Osteocyte (in vitro differentiated cells): ENCODE measurements at regions not wholly inside any gene's neighbourhood (a gene's known extent, or its start where the extent isn't known, plus 50 kb on each side); places are given as distances from the start of the nearest gene placed in this dataset.
"Not testable (repeated sequence)": the region's sequence is repeated elsewhere in the genome, so short reads cannot be mapped to it uniquely, and the experiment has no call there.

ENCODE experiments used
- DNase-seq: peaks from one replicate; pipeline ENCODE4 v3.0.0; 2021; ENCODE audit warnings: mixed read lengths; ENCODE audit not compliant: unreplicated experiment; ENCODE audit errors: extremely low spot score
- H3K27ac Mint-ChIP-seq: one replicate; pipeline ENCODE4 v1.8.0; 2021; ENCODE audit warnings: mild to moderate bottlenecking, mixed read lengths; ENCODE audit not compliant: unreplicated experiment
- H3K27me3 Mint-ChIP-seq: one replicate; pipeline ENCODE4 v1.8.0; 2021; ENCODE audit warnings: mixed read lengths; ENCODE audit not compliant: unreplicated experiment
- H3K36me3 Mint-ChIP-seq: one replicate; pipeline ENCODE4 v1.8.0; 2021; ENCODE audit warnings: mixed read lengths; ENCODE audit not compliant: unreplicated experiment
- H3K4me1 Mint-ChIP-seq: one replicate; pipeline ENCODE4 v1.8.0; 2021; ENCODE audit warnings: mixed read lengths; ENCODE audit not compliant: unreplicated experiment
- H3K4me3 Mint-ChIP-seq: one replicate; pipeline ENCODE4 v1.8.0; 2021; ENCODE audit warnings: mild to moderate bottlenecking, moderate library complexity, mixed read lengths; ENCODE audit not compliant: unreplicated experiment
- H3K9me3 Mint-ChIP-seq: one replicate; pipeline ENCODE4 v1.8.0; 2021; ENCODE audit warnings: mixed read lengths; ENCODE audit not compliant: unreplicated experiment
- TF ChIP-seq, protein P1 (sequence below): fragments of 200-600 bp; sonication (generic); IDR thresholded peaks from 2 replicates; pipeline ENCODE4 v1.5.0; 2021; ENCODE audit warnings: antibody characterized with exemption, mild to moderate bottlenecking, moderate library complexity

DNA sequence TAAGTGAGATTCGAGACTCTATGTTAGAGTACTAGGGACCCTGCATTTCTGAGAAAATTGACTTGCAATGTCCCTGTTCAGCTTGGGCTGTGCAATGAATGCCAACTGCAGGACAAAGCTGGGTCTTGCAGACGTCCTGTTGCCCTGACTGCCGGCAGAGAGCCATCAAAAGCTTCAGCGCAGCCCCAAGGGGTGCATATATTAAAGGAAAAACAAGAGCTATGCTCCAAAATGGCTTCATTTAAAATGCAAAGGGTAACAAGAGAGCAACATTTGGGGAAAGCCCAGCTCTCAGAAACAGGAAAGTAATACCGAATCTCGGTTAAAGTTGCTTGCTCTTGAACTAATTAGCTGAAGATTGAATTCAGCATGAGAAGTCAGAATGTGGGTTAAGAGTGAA, 110.9 kb upstream of the PNPT1 start:
- Mint-ChIP-seq H3K9me3 (no peaks in the 10 kb centered on the region), H3K27ac (no peak overlapping the region), H3K4me1 (peaks cover 2% of the 10 kb centered on the region), H3K27me3 (peaks cover 44% of the 10 kb centered on the region), H3K36me3 (no peaks in the 10 kb centered on the region), H3K4me3 (no peak overlapping the region)
- DNase-seq: no peak
- TF ChIP-seq, protein P1, sequence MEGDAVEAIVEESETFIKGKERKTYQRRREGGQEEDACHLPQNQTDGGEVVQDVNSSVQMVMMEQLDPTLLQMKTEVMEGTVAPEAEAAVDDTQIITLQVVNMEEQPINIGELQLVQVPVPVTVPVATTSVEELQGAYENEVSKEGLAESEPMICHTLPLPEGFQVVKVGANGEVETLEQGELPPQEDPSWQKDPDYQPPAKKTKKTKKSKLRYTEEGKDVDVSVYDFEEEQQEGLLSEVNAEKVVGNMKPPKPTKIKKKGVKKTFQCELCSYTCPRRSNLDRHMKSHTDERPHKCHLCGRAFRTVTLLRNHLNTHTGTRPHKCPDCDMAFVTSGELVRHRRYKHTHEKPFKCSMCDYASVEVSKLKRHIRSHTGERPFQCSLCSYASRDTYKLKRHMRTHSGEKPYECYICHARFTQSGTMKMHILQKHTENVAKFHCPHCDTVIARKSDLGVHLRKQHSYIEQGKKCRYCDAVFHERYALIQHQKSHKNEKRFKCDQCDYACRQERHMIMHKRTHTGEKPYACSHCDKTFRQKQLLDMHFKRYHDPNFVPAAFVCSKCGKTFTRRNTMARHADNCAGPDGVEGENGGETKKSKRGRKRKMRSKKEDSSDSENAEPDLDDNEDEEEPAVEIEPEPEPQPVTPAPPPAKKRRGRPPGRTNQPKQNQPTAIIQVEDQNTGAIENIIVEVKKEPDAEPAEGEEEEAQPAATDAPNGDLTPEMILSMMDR: no peak

DNA sequence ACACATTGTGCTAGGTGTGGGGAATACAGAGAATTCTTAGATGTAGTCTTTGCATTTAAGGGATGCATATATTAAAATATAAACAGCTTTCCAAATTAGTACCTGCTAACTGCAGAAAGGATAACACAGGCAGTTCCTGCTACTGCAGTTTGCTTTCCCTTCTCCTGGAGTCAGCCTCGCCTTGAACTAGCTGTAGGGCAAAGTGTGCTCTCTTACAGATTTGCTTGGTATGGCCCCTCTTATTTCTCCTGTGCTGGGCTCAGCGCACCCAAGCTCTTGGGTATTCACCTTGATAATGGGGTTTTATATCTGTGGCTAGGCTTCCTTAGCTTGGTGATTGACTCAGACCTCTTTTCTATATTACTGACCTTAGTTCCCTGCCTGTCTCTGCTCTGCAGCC, 108.4 kb upstream of the PNPT1 start:
- Mint-ChIP-seq H3K27ac (no peak overlapping the region), H3K9me3 (no peaks in the 10 kb centered on the region), H3K4me3 (no peak overlapping the region), H3K27me3 (peaks cover 41% of the 10 kb centered on the region), H3K4me1 (peaks cover 2% of the 10 kb centered on the region), H3K36me3 (no peaks in the 10 kb centered on the region)
- TF ChIP-seq, protein P1: no peak
- no peak for DNase-seq

DNA sequence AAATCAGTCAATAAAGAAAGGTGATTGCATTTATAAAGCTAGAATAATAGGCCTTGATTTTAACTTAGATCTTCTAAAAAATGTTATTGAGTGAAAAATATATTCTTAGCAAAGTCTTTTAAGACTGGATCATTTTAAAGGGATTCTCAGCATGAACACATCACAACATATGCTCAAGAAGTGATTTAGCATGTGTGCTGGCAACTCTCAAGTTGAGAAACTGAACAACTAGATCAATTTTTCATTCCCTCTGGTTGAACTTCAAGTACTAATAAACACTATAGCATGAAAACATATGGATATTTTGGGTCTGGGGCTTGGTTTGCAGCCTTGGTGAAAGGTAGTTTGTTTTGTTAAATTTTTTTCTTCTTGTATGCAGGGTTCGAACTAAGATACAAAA, 107.8 kb upstream of the PNPT1 start:
- H3K27ac Mint-ChIP-seq: no peak overlapping the region
- no peaks in the 10 kb centered on the region for H3K9me3 Mint-ChIP-seq
- DNase-seq: no peak
- H3K36me3 Mint-ChIP-seq: no peaks in the 10 kb centered on the region
- TF ChIP-seq, protein P1: no peak
- peaks cover 35% of the 10 kb centered on the region for H3K27me3 Mint-ChIP-seq
- H3K4me3 Mint-ChIP-seq: no peak overlapping the region
- H3K4me1 Mint-ChIP-seq: peaks cover 2% of the 10 kb centered on the region

DNA sequence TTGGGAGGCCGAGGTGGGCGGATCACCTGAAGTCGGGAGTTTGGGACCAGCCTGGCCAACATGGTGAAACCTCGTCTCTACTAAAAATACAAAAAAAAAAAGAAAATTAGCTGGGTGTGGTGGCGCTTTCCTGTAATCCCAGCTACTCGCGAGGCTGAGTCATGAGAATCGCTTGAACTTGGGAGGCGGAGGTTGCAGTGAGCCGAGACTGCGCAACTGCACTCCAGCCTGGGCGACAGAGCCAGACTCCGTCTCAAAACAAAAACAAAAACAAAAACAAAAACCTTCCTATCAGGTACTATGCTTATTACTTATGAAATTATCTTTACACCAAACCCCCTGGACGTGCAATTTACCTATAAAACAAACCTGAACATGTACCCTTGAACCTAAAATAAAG, 106.0 kb upstream of the PNPT1 start:
- not testable (repeated sequence) for H3K9me3 Mint-ChIP-seq, H3K27ac Mint-ChIP-seq, H3K36me3 Mint-ChIP-seq, DNase-seq, H3K4me3 Mint-ChIP-seq, H3K4me1 Mint-ChIP-seq
- peaks cover 23% of the 10 kb centered on the region for H3K27me3 Mint-ChIP-seq

DNA sequence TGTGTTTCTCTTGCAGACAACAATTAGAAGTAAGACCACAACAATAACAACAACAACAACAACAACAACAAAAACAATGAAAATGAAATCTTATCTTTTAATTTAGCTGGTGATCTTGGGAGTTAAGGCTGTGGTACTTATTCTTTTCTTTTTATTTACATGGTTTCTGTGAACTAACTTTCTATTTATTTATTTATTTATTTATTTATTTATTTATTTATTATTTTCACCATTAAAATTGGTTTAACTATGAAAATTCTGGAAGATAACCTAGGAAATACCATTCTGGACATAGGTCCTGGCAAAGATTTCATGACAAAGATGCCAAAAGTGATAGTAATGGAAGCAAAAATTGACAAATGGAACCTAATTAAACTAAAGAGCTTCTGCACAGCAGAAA, 102.5 kb upstream of the PNPT1 start:
- Mint-ChIP-seq H3K4me1 (no peaks in the 10 kb centered on the region), H3K27me3 (peaks cover 2% of the 10 kb centered on the region), H3K9me3 (peaks cover 5% of the 10 kb centered on the region), H3K36me3 (no peaks in the 10 kb centered on the region), H3K27ac (no peak overlapping the region), H3K4me3 (no peak overlapping the region)
- no peak for DNase-seq
- TF ChIP-seq, protein P1: no peak

DNA sequence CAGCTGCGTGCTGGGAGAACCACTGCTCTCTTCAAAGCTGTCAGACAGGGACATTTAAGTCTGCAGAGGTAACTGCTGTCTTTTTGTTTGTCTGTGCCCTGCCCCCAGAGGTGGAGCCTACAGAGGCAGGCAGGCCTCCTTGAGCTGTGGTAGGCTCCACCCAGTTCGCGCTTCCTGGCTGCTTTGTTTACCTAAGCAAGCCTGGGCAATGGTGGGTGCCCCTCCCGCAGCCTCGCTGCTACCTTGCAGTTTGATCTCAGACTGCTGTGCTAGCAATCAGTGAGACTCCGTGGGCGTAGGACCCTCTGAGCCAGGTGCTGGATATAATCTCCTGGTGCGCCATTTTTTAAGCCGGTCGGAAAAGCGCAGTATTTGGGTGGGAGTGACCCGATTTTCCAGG, 100.0 kb upstream of the PNPT1 start:
- H3K9me3 Mint-ChIP-seq, H3K27ac Mint-ChIP-seq, H3K4me1 Mint-ChIP-seq, H3K27me3 Mint-ChIP-seq, DNase-seq, H3K36me3 Mint-ChIP-seq, H3K4me3 Mint-ChIP-seq: not testable (repeated sequence)
